ENCODE measurements at regions not wholly inside any gene's neighbourhood (a gene's known extent, or its start where the extent isn't known, plus 50 kb on each side); places are given as distances from the start of the nearest gene placed in this dataset.

- TF ChIP-seq EZH2phosphoT487 (conservative IDR thresholded peaks at IDR 0.05; ENCODE audit: low read length): no peak
- TF ChIP-seq CTCF (IDR thresholded peaks at IDR 0.05; ENCODE audit: insufficient read depth, low read length, poor library complexity, severe bottlenecking): no peak
- H3K4me3 ChIP-seq (ENCODE audit: insufficient read depth, low read length, poor library complexity, severe bottlenecking): no peak overlapping the region
- no peaks in the 10 kb centered on the region for H3K27me3 ChIP-seq (ENCODE audit: low read length)
- no peak overlapping the region for H3K9ac ChIP-seq (ENCODE audit: low read length)
- H3K9me3 ChIP-seq (ENCODE audit: insufficient read depth, low read length): no peaks in the 10 kb centered on the region
- no peaks in the 10 kb centered on the region for H3K79me2 ChIP-seq (ENCODE audit: insufficient read depth, low read length)
- no peak overlapping the region for H3K4me2 ChIP-seq (ENCODE audit: low read depth, low read length, poor library complexity, severe bottlenecking)
- H3K36me3 ChIP-seq (ENCODE audit: low read length): no peaks in the 10 kb centered on the region
- no peaks in the 10 kb centered on the region for H3K9me2 ChIP-seq (replicated peaks; ENCODE audit: insufficient read depth, low read length)
- no peaks in the 10 kb centered on the region for H3F3A ChIP-seq (ENCODE audit: insufficient read depth)
- no peak overlapping the region for H3K27ac ChIP-seq (ENCODE audit: low read depth, low read length)
- H4K20me1 ChIP-seq (ENCODE audit: low read depth, low read length): no peaks in the 10 kb centered on the region
- H2AFZ ChIP-seq (ENCODE audit: low read depth, low read length, severe bottlenecking): no peak overlapping the region
These were observed 341.2 kb downstream of the CYP26B1 start for GRCh38 chr2:71806432-71806831.

GRCh38 chr2:71804281-71804751 is 343.3 kb downstream of the CYP26B1 start:
- Histone ChIP-seq H3K79me2 (ENCODE audit: insufficient read depth, low read length) (no peaks in the 10 kb centered on the region), H3K9me2 (replicated peaks; ENCODE audit: insufficient read depth, low read length) (no peaks in the 10 kb centered on the region), H3K4me3 (ENCODE audit: insufficient read depth, low read length, poor library complexity, severe bottlenecking) (no peak overlapping the region), H4K20me1 (ENCODE audit: low read depth, low read length) (no peaks in the 10 kb centered on the region), H3F3A (ENCODE audit: insufficient read depth) (no peaks in the 10 kb centered on the region), H3K27me3 (ENCODE audit: low read length) (no peaks in the 10 kb centered on the region), H3K27ac (ENCODE audit: low read depth, low read length) (no peak overlapping the region), H3K9me3 (ENCODE audit: insufficient read depth, low read length) (no peaks in the 10 kb centered on the region), H3K9ac (ENCODE audit: low read length) (no peak overlapping the region), H3K36me3 (ENCODE audit: low read length) (no peaks in the 10 kb centered on the region), H2AFZ (ENCODE audit: low read depth, low read length, severe bottlenecking) (no peak overlapping the region), H3K4me2 (ENCODE audit: low read depth, low read length, poor library complexity, severe bottlenecking) (no peak overlapping the region)
- TF ChIP-seq CTCF (IDR thresholded peaks at IDR 0.05; ENCODE audit: insufficient read depth, low read length, poor library complexity, severe bottlenecking): no peak
- no peak for TF ChIP-seq EZH2phosphoT487 (conservative IDR thresholded peaks at IDR 0.05; ENCODE audit: low read length)

GRCh38 chr2:71803398-71803797 is 344.3 kb downstream of the CYP26B1 start:
- no peaks in the 10 kb centered on the region for H3K9me3 ChIP-seq (ENCODE audit: insufficient read depth, low read length)
- H2AFZ ChIP-seq (ENCODE audit: low read depth, low read length, severe bottlenecking): no peak overlapping the region
- H3K27me3 ChIP-seq (ENCODE audit: low read length): no peaks in the 10 kb centered on the region
- H3K9me2 ChIP-seq (replicated peaks; ENCODE audit: insufficient read depth, low read length): no peaks in the 10 kb centered on the region
- H3K9ac ChIP-seq (ENCODE audit: low read length): no peak overlapping the region
- H3K4me3 ChIP-seq (ENCODE audit: insufficient read depth, low read length, poor library complexity, severe bottlenecking): no peak overlapping the region
- H3K27ac ChIP-seq (ENCODE audit: low read depth, low read length): no peak overlapping the region
- H4K20me1 ChIP-seq (ENCODE audit: low read depth, low read length): no peaks in the 10 kb centered on the region
- no peak overlapping the region for H3K4me2 ChIP-seq (ENCODE audit: low read depth, low read length, poor library complexity, severe bottlenecking)
- H3K36me3 ChIP-seq (ENCODE audit: low read length): no peaks in the 10 kb centered on the region
- H3F3A ChIP-seq (ENCODE audit: insufficient read depth): no peaks in the 10 kb centered on the region
- no peak for TF ChIP-seq CTCF (IDR thresholded peaks at IDR 0.05; ENCODE audit: insufficient read depth, low read length, poor library complexity, severe bottlenecking)
- TF ChIP-seq EZH2phosphoT487 (conservative IDR thresholded peaks at IDR 0.05; ENCODE audit: low read length): no peak
- H3K79me2 ChIP-seq (ENCODE audit: insufficient read depth, low read length): no peaks in the 10 kb centered on the region
